Endothelial cell (in vitro differentiated cells): ENCODE measurements at regions not wholly inside any gene's neighbourhood (a gene's known extent, or its start where the extent isn't known, plus 50 kb on each side); places are given as distances from the start of the nearest gene placed in this dataset.

Source experiments
- DNase-seq: peaks from one replicate; pipeline ENCODE4 v3.0.0; 2021; ENCODE audit warnings: low spot score
- H3K27ac Mint-ChIP-seq: one replicate; pipeline ENCODE4 v1.8.0; 2021; ENCODE audit warnings: mixed read lengths, inconsistent platforms; ENCODE audit not compliant: unreplicated experiment
- H3K27me3 Mint-ChIP-seq: one replicate; pipeline ENCODE4 v1.8.0; 2021; ENCODE audit warnings: mild to moderate bottlenecking, moderate library complexity, mixed read lengths, inconsistent platforms; ENCODE audit not compliant: unreplicated experiment
- H3K36me3 Mint-ChIP-seq: one replicate; pipeline ENCODE4 v1.8.0; 2021; ENCODE audit warnings: mild to moderate bottlenecking, low read depth, mixed read lengths, inconsistent platforms; ENCODE audit not compliant: unreplicated experiment
- H3K4me1 Mint-ChIP-seq: one replicate; pipeline ENCODE4 v1.8.0; 2021; ENCODE audit warnings: mild to moderate bottlenecking, mixed read lengths, inconsistent platforms; ENCODE audit not compliant: unreplicated experiment
- H3K4me3 Mint-ChIP-seq: one replicate; pipeline ENCODE4 v1.8.0; 2021; ENCODE audit warnings: mild to moderate bottlenecking, mixed read lengths, inconsistent platforms; ENCODE audit not compliant: unreplicated experiment
- H3K9me3 Mint-ChIP-seq: one replicate; pipeline ENCODE4 v1.8.0; 2021; ENCODE audit warnings: mixed read lengths, inconsistent platforms; ENCODE audit not compliant: unreplicated experiment
- TF ChIP-seq, protein P1 (sequence below): fragments of 200-600 bp; sonication (generic); IDR thresholded peaks from one replicate; pipeline ENCODE4 v1.5.0; 2021; ENCODE audit warnings: antibody characterized with exemption; ENCODE audit not compliant: unreplicated experiment

DNA sequence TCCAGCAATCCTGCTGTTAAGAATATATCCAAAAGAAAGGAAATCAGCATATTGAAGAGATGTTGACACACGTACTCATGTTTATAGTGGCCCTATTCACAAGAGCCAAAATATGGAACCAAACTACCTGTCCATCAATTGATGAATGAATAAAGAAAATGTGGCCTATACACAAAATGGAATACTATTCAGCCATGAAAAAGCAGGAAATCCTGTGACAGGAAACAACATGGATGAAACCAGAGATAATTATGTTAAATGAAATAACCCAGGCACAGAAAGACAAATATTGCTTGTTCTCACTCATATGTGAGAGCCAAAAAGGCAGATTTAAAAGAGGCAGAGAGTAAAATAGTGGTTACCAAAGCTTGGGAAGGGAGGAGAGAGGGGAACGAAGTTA, 127.1 kb downstream of the KCNJ2 start:
- TF ChIP-seq, protein P1, sequence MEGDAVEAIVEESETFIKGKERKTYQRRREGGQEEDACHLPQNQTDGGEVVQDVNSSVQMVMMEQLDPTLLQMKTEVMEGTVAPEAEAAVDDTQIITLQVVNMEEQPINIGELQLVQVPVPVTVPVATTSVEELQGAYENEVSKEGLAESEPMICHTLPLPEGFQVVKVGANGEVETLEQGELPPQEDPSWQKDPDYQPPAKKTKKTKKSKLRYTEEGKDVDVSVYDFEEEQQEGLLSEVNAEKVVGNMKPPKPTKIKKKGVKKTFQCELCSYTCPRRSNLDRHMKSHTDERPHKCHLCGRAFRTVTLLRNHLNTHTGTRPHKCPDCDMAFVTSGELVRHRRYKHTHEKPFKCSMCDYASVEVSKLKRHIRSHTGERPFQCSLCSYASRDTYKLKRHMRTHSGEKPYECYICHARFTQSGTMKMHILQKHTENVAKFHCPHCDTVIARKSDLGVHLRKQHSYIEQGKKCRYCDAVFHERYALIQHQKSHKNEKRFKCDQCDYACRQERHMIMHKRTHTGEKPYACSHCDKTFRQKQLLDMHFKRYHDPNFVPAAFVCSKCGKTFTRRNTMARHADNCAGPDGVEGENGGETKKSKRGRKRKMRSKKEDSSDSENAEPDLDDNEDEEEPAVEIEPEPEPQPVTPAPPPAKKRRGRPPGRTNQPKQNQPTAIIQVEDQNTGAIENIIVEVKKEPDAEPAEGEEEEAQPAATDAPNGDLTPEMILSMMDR, result no peak
- H3K27me3 Mint-ChIP-seq, result no peaks in the 10 kb centered on the region
- H3K4me1 Mint-ChIP-seq, result peaks cover 4% of the 10 kb centered on the region
- no peaks in the 10 kb centered on the region for H3K36me3 Mint-ChIP-seq
- H3K27ac Mint-ChIP-seq, result no peak overlapping the region
- no peak for DNase-seq
- H3K9me3 Mint-ChIP-seq, result no peaks in the 10 kb centered on the region
- H3K4me3 Mint-ChIP-seq, result no peak overlapping the region

DNA sequence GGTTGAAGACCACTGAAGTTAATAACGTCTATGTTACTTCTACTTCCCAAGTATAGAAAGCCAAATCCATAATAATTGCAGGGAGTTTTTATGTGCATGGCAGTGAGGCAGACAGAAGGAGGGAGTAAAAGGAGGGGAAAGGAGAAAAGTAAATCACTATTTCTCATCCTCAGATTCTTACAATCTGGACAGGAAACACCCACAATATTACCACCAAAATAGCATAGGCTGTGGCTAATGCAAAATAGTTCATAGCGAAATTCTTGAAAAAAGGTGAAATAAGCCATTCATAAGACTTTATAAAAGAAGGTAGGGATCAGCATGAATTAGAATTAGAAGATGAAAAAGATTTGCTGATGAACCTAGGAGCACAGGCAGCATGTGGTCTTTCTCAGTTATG, 128.1 kb downstream of the KCNJ2 start:
- no peaks in the 10 kb centered on the region for H3K36me3 Mint-ChIP-seq
- no peaks in the 10 kb centered on the region for H3K27me3 Mint-ChIP-seq
- peaks cover 4% of the 10 kb centered on the region for H3K4me1 Mint-ChIP-seq
- no peak for DNase-seq
- H3K4me3 Mint-ChIP-seq, result no peak overlapping the region
- no peak overlapping the region for H3K27ac Mint-ChIP-seq
- H3K9me3 Mint-ChIP-seq, result no peaks in the 10 kb centered on the region
- TF ChIP-seq, protein P1, result no peak

DNA sequence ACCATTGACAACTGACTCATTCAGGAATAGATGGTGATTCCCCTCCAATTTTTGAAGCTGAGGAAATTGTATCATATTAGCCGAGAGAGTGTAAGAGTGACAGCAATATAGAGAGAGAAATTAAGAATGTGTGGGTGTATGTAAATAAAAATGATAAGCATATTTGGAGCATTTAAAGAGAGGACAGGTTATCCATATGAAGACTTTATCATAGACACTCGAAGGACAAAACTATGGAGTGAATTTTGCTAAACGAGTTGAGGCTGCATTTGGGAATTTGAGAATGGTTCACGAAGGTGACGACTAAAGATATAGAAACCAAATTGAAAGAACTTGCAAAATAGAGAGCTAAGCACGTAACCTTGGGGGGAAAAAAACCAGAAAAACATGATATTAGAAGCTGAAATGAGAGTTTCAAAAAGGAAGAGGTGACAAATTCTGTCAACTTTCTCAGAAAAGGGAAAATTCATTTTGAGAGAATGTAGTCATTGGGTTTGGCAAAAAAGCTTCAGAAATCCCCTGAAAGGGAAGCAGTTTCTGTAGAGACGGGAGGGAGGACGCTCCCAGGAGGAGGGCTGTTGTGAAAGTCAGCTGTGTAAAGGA, 129.7 kb downstream of the KCNJ2 start:
- Mint-ChIP-seq H3K4me3 (no peak overlapping the region), H3K27me3 (no peaks in the 10 kb centered on the region), H3K27ac (no peak overlapping the region), H3K36me3 (no peaks in the 10 kb centered on the region), H3K9me3 (no peaks in the 10 kb centered on the region), H3K4me1 (peaks cover 4% of the 10 kb centered on the region)
- no peak for DNase-seq
- TF ChIP-seq, protein P1, result no peak

DNA sequence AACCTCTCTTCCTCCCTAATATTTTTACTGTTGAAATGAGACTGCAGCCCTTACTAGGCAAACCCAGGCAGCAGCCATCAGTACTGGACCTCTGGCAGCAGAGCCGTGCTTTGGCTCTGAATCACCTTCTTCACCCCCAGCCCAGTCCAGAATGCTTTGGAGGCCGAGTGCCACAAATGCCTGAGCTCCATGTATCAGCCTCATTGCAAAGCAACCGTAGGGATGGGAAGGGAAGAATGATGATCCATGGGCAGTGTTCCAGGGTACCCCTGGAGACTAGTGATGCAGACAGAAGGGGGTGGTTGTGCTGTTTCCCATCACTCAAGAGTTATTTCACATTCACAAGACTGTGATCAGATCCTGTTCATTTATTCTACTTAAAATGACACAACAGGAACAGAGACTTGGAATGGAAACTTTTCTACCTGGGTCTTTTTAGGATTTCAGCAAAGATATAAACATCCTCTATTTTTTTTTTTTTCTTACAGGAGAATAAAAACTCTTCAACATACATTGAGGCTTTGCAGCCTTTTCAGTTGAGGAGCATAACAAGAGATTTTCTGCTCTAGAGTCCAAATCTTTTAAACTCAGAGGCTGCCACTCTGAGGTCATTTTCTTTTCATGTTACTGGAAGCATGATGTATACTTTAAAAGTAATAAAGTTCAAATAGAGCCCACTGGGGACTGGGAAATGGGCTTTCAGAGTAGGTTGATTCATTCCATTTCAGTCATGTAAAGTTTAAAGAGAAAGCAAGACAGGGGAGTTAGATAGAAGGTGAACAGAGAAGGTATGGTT, 138.3 kb downstream of the KCNJ2 start:
- TF ChIP-seq, protein P1, result no peak
- H3K9me3 Mint-ChIP-seq, result no peaks in the 10 kb centered on the region
- H3K4me3 Mint-ChIP-seq, result no peak overlapping the region
- no peaks in the 10 kb centered on the region for H3K27me3 Mint-ChIP-seq
- no peak overlapping the region for H3K27ac Mint-ChIP-seq
- H3K36me3 Mint-ChIP-seq, result no peaks in the 10 kb centered on the region
- no peak for DNase-seq
- no peaks in the 10 kb centered on the region for H3K4me1 Mint-ChIP-seq

DNA sequence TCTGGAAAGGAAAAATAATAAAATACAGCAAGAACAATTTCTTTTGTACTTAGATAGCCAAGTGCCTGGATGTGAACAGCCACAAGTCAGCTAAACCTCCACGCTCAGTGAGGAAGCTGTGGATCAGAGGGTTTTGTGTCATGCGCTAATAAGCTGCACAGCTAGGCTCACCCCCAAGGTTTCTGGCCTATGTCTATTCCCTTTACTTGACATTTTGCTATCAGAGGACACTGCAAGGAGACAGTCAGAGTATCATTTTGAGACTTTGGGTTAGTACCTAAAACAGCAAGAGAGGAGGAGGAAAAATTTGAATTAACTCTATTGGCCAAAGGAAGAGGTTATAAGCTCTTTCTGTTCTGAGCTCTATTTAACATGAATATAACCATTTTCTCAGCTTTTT, 139.3 kb downstream of the KCNJ2 start:
- no peak overlapping the region for H3K27ac Mint-ChIP-seq
- H3K4me1 Mint-ChIP-seq, result no peaks in the 10 kb centered on the region
- H3K36me3 Mint-ChIP-seq, result no peaks in the 10 kb centered on the region
- no peak for DNase-seq
- no peaks in the 10 kb centered on the region for H3K27me3 Mint-ChIP-seq
- TF ChIP-seq, protein P1, result no peak
- H3K4me3 Mint-ChIP-seq, result no peak overlapping the region
- no peaks in the 10 kb centered on the region for H3K9me3 Mint-ChIP-seq
